ENCODE measurements at regions not wholly inside any gene's neighbourhood (a gene's known extent, or its start where the extent isn't known, plus 50 kb on each side); places are given as distances from the start of the nearest gene placed in this dataset.
A peak's percentile ranks its signal among the peaks of the same experiment; 100 is the strongest.

DNA sequence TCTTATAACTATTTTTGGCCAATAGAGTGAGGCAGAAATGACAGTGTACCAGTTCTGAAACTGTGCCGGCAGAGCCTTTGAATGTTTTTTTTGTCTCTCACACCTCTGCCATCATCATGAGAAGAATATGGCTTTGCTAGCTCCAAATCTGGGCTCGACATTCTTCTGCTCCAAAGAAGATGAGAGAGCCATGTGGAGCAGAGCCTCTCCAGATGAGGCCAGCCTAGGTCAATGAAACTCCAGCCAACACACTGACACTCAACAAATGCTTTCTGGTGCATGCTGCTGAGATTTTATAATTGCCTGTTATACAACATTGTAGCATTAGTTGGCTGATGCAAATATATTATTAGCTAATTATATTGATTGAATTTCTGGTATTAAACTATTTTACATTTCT, 154.7 kb downstream of the SLC38A4 start:
- Histone ChIP-seq H3K27ac (ENCODE audit: insufficient read depth, low read length) (no peak overlapping the region), H3K9me3 (ENCODE audit: control insufficient read depth, insufficient read depth, low read length) (no peaks in the 10 kb centered on the region), H3K4me3 (ENCODE audit: insufficient read depth, low read depth, low read length) (no peak overlapping the region), H3K18ac (ENCODE audit: low read depth, low read length) (no peak overlapping the region), H2AK5ac (ENCODE audit: low read depth, low read length) (peak overlapping the region; percentile 56), H3K14ac (replicated peaks; ENCODE audit: low read depth, low read length) (no peak overlapping the region), H2AFZ (replicated peaks; ENCODE audit: low read length, poor library complexity) (no peak overlapping the region), H2BK5ac (ENCODE audit: low read depth, low read length, poor library complexity, severe bottlenecking) (no peak overlapping the region), H4K20me1 (ENCODE audit: insufficient read depth, low read length) (no peaks in the 10 kb centered on the region), H4K5ac (ENCODE audit: low read depth, low read length) (no peak overlapping the region), H3K56ac (ENCODE audit: extremely low read depth, insufficient read depth, low read length) (no peak overlapping the region), H2BK15ac (ENCODE audit: low read depth, low read length) (no peak overlapping the region; the same call in 2 of the 3 replicates), H2AK9ac (replicated peaks; ENCODE audit: low read depth, low read length, poor library complexity) (no peak overlapping the region), H3K4ac (ENCODE audit: low read depth, low read length) (0 out of 2 replicates have a peak overlapping the region, but pooled peaks have one; percentile 8), H3K4me1 (ENCODE audit: control insufficient read depth, insufficient read depth, low read length) (peaks cover 2% of the 10 kb centered on the region), H3K9me1 (ENCODE audit: insufficient read depth, low read length) (peaks cover 5% of the 10 kb centered on the region), H2BK120ac (ENCODE audit: low read depth, low read length) (no peak overlapping the region), H3K9ac (ENCODE audit: low read depth, low read length) (no peak overlapping the region), H3K79me1 (ENCODE audit: low read depth in 1 of 2, low read length in 2 of 2) (peaks cover 0 to 4% of the 10 kb centered on the region in 2 experiments; a peak in 2 of 4 replicates), H3K23ac (ENCODE audit: low read depth, low read length) (no peak overlapping the region), H4K91ac (ENCODE audit: insufficient read depth, low read depth, low read length) (no peak overlapping the region; the same call in 1 of the 2 replicates), H2BK20ac (ENCODE audit: low read depth, low read length) (no peak overlapping the region), H3K27me3 (ENCODE audit: control insufficient read depth, insufficient read depth, low read length) (no peaks in the 10 kb centered on the region), H3K4me2 (ENCODE audit: low read depth, low read length) (no peak overlapping the region), H3K36me3 (ENCODE audit: control insufficient read depth, insufficient read depth, low read length) (no peaks in the 10 kb centered on the region), H4K8ac (ENCODE audit: low read depth in 2 of 2, low read length in 2 of 2) (no peak overlapping the region)
- in situ Hi-C loops (cut with MboI; ENCODE audit: low sequenced_read_pairs) = no loop called here
- BruUV-seq (replicated peaks) = no TSS peak
- no CpG with 5 or more reads among the region's 2 CpGs for WGBS, 2 experiments (ENCODE audit: extremely low coverage in 2 of 2, insufficient read length in 1 of 2)
- TF ChIP-seq MXI1 (IDR thresholded peaks at IDR 0.05; ENCODE audit: borderline replicate concordance, low read depth, low read length) = no peak
- no peak for TF ChIP-seq CEBPB (IDR thresholded peaks at IDR 0.05; ENCODE audit: low read depth, low read length)
- TF ChIP-seq, protein P1, sequence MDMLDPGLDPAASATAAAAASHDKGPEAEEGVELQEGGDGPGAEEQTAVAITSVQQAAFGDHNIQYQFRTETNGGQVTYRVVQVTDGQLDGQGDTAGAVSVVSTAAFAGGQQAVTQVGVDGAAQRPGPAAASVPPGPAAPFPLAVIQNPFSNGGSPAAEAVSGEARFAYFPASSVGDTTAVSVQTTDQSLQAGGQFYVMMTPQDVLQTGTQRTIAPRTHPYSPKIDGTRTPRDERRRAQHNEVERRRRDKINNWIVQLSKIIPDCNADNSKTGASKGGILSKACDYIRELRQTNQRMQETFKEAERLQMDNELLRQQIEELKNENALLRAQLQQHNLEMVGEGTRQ (IDR thresholded peaks at IDR 0.05; ENCODE audit: low read depth, low read length) = no peak
- no peak for TF ChIP-seq FOS (IDR thresholded peaks at IDR 0.05; ENCODE audit: low read depth, low read length)
- no peak for TF ChIP-seq RAD21 (IDR thresholded peaks at IDR 0.05; ENCODE audit: low read length)
- no peak for TF ChIP-seq MAFK (IDR thresholded peaks at IDR 0.05; ENCODE audit: low read depth, low read length)
- TF ChIP-seq POLR2A (IDR thresholded peaks at IDR 0.05; ENCODE audit: low read depth, low read length) = no peak
- CTCF ChIA-PET = interaction anchor here (0.9 kb wide), 1 partner anchor 17 kb away, joined by 3 read pairs; no protein-coding TSS in a partner anchor
- intact Hi-C loops (cut with micrococcal nuclease) = loop anchor here (10.0 kb wide), 1 partner anchor 546 kb away; no protein-coding TSS in a partner anchor
- POLR2A ChIA-PET (ENCODE audit: unreplicated experiment) = no interaction called here
- dilution Hi-C loops (cut with HindIII; ENCODE audit: low sequenced_read_pairs, unreplicated experiment) = no loop called here
- ATAC-seq (ENCODE audit: low read depth) = no peak
- DNase-seq = no peak

All from IMR-90 (cell line).